ENCODE measurements at regions not wholly inside any gene's neighbourhood (a gene's known extent, or its start where the extent isn't known, plus 50 kb on each side); places are given as distances from the start of the nearest gene placed in this dataset.

GRCh38 chr4:162797108-162797507 lies 369.6 kb downstream of the NAF1 start:
- Histone ChIP-seq H3K4ac (replicated peaks; ENCODE audit: insufficient read length, low read depth, low read length) (no peak overlapping the region), H3K23me2 (ENCODE audit: low read depth, low read length) (no peaks in the 10 kb centered on the region), H3K36me3 (ENCODE audit: control insufficient read depth in 2 of 4, insufficient read depth in 4 of 4, low read length in 3 of 4) (no peaks in the 10 kb centered on the region), H4K91ac (replicated peaks; ENCODE audit: insufficient read length, low read length) (no peak overlapping the region), H4K20me1 (replicated peaks in 1 of 2; ENCODE audit: control insufficient read depth in 1 of 2, insufficient read depth in 2 of 2, low read length in 2 of 2) (no peaks in the 10 kb centered on the region), H2AFZ (ENCODE audit: low read length) (no peak overlapping the region), H3K27me3 (replicated peaks in 1 of 4; ENCODE audit: control insufficient read depth in 3 of 4, extremely low read depth in 1 of 4, insufficient read depth in 3 of 4, low read length in 3 of 4) (no peaks in the 10 kb centered on the region), H3K9ac (replicated peaks in 1 of 4; ENCODE audit: extremely low read depth in 1 of 4, low read depth in 3 of 4, low read length in 3 of 4) (no peak overlapping the region), H3K4me2 (ENCODE audit: insufficient read depth in 1 of 2, low read depth in 2 of 2, low read length in 2 of 2) (no peak overlapping the region), H2BK5ac (ENCODE audit: low read depth, low read length) (no peak overlapping the region), H3K9me3 (ENCODE audit: insufficient read depth in 2 of 2, low read depth in 1 of 2, low read length in 1 of 2) (no peaks in the 10 kb centered on the region), H3K14ac (ENCODE audit: insufficient read length) (no peak overlapping the region), H3K23ac (ENCODE audit: insufficient read length) (no peak overlapping the region), H3K79me1 (ENCODE audit: low read depth, low read length) (no peaks in the 10 kb centered on the region), H3K27ac (ENCODE audit: low read depth, low read length) (no peak overlapping the region), H2BK12ac (ENCODE audit: low read depth, low read length) (no peak overlapping the region), H2BK120ac (replicated peaks; ENCODE audit: low read depth, low read length) (no peak overlapping the region), H3K4me1 (replicated peaks in 1 of 4; ENCODE audit: control insufficient read depth in 3 of 4, insufficient read depth in 4 of 4, low read length in 3 of 4) (no peaks in the 10 kb centered on the region), H2BK20ac (ENCODE audit: low read length) (no peak overlapping the region), H3K56ac (replicated peaks; ENCODE audit: insufficient read length, low read depth, low read length) (no peak overlapping the region), H3K4me3 (ENCODE audit: extremely low read depth in 1 of 4, insufficient read depth in 2 of 4, low read depth in 3 of 4, low read length in 4 of 4) (no peak overlapping the region), H2AK5ac (ENCODE audit: low read depth, low read length) (no peak overlapping the region), H4K8ac (ENCODE audit: extremely low read depth, insufficient read depth, low read length) (no peak overlapping the region), H3K79me2 (ENCODE audit: control insufficient read depth in 1 of 2, insufficient read depth in 2 of 2, low read length in 2 of 2) (no peaks in the 10 kb centered on the region), H2BK15ac (ENCODE audit: low read length) (no peak overlapping the region), H3K18ac (ENCODE audit: extremely low read depth, low read length) (no peak overlapping the region), H4K5ac (ENCODE audit: insufficient read length, low read depth, low read length) (no peak overlapping the region)
- no peak for TF ChIP-seq JUN (IDR thresholded peaks at IDR 0.05; ENCODE audit: low read depth, low read length)
- TF ChIP-seq, protein P1, sequence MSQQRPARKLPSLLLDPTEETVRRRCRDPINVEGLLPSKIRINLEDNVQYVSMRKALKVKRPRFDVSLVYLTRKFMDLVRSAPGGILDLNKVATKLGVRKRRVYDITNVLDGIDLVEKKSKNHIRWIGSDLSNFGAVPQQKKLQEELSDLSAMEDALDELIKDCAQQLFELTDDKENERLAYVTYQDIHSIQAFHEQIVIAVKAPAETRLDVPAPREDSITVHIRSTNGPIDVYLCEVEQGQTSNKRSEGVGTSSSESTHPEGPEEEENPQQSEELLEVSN (IDR thresholded peaks at IDR 0.05), result no peak
- 100% methylated on average over 1 of the region's 1 CpG; no CpG with 5 or more reads in 1 of the 2 experiments for WGBS, 2 experiments (ENCODE audit: extremely low coverage in 1 of 2, insufficient coverage in 1 of 2, insufficient read length in 1 of 2, insufficient replicate concordance in 2 of 2, low coverage in 1 of 2, low lambda C conversion rate in 2 of 2, missing lambda C conversion rate in 1 of 2)
- ChIA-PET POLR2A (ENCODE audit: partially characterized antibody) (no interaction called here), CTCF (ENCODE audit: partially characterized antibody) (no interaction called here)
- DNase-seq (ENCODE audit: low read depth in 1 of 2, low spot score in 2 of 2) (no peak), FAIRE-seq (no peak)

All from H1 (cell line).